Colonic mucosa (tissue), 4 donors: ENCODE measurements at regions not wholly inside any gene's neighbourhood (a gene's known extent, or its start where the extent isn't known, plus 50 kb on each side); places are given as distances from the start of the nearest gene placed in this dataset.
"Not testable (repeated sequence)": the region's sequence is repeated elsewhere in the genome, so short reads cannot be mapped to it uniquely, and the experiment has no call there.

Experiments
- DNase-seq: peaks from one replicate; pipeline ENCODE4 v3.0.0-alpha.2; 2020
- H3K27ac ChIP-seq: fragments of 200-600 bp; one replicate; pipeline ENCODE4 v1.8.0; 2021
- H3K27me3 ChIP-seq: fragments of 200-600 bp; one replicate; pipeline ENCODE4 v1.8.0; 2021
- H3K36me3 ChIP-seq: fragments of 200-600 bp; one replicate; pipeline ENCODE4 v1.8.0; 2021
- H3K4me1 ChIP-seq: fragments of 200-600 bp; one replicate; pipeline ENCODE4 v1.8.0; 2021; ENCODE audit warnings: mild to moderate bottlenecking
- H3K4me3 ChIP-seq: fragments of 200-600 bp; one replicate; pipeline ENCODE4 v1.8.0; 2021
- H3K9ac ChIP-seq, 2 donors: one replicate each; pipeline ENCODE4 v1.7.0; 2013; ENCODE audit warnings: control low read depth in 2 of 2, low read depth in 2 of 2, low read length in 2 of 2
- H3K9me3 ChIP-seq: fragments of 200-600 bp; one replicate; pipeline ENCODE4 v1.8.0; 2021
- CTCF ChIP-seq: fragments of 200-600 bp; IDR thresholded peaks from one replicate; pipeline ENCODE4 v1.8.0; 2022; ENCODE audit warnings: antibody characterized with exemption, mild to moderate bottlenecking
- intact Hi-C: fragments of 100-400 bp; cut with DNase I; formaldehyde crosslinking; loops from one replicate; pipeline ENCODE4 v1.14.1; 2022
- donor health status: healthy.
- donor health status: DM: no; HTN: no; CAD: no.
- donor health status: DM: no; HTN: no; CAD: no.

GRCh38 chr1:88330201-88330600 is 353.9 kb upstream of the PKN2 start:
- Histone ChIP-seq H3K27me3 (no peaks in the 10 kb centered on the region), H3K4me1 (no peaks in the 10 kb centered on the region), H3K27ac (no peak overlapping the region), H3K4me3 (no peak overlapping the region), H3K36me3 (no peaks in the 10 kb centered on the region), H3K9ac (no peak overlapping the region), H3K9me3 (no peaks in the 10 kb centered on the region)
- TF ChIP-seq CTCF: no peak
- intact Hi-C loops: no loop called here
- DNase-seq: no peak

GRCh38 chr1:88333086-88333695 is 350.9 kb upstream of the PKN2 start:
- H3K9me3 ChIP-seq: no peaks in the 10 kb centered on the region
- intact Hi-C loops: no loop called here
- H3K4me3 ChIP-seq: no peak overlapping the region
- DNase-seq: no peak
- H3K9ac ChIP-seq: no peak overlapping the region
- no peaks in the 10 kb centered on the region for H3K27me3 ChIP-seq
- no peaks in the 10 kb centered on the region for H3K4me1 ChIP-seq
- no peak for TF ChIP-seq CTCF
- no peak overlapping the region for H3K27ac ChIP-seq
- H3K36me3 ChIP-seq: no peaks in the 10 kb centered on the region

- Histone ChIP-seq H3K4me3 (no peak overlapping the region), H3K4me1 (no peaks in the 10 kb centered on the region), H3K27me3 (no peaks in the 10 kb centered on the region), H3K27ac (no peak overlapping the region), H3K9ac (no peak overlapping the region), H3K9me3 (no peaks in the 10 kb centered on the region), H3K36me3 (no peaks in the 10 kb centered on the region)
- no peak for TF ChIP-seq CTCF
- intact Hi-C loops: no loop called here
- DNase-seq: no peak
Measured at GRCh38 chr1:88341447-88341846, 342.6 kb upstream of the PKN2 start.

GRCh38 chr1:88342081-88342480 is 342.0 kb upstream of the PKN2 start:
- H3K36me3 ChIP-seq, DNase-seq, H3K9me3 ChIP-seq, H3K27ac ChIP-seq, H3K27me3 ChIP-seq, intact Hi-C loops, H3K4me3 ChIP-seq, H3K4me1 ChIP-seq, H3K9ac ChIP-seq: not testable (repeated sequence)

GRCh38 chr1:88350648-88351047 is 333.4 kb upstream of the PKN2 start:
- DNase-seq: no peak
- no peak overlapping the region for H3K27ac ChIP-seq
- H3K27me3 ChIP-seq: no peaks in the 10 kb centered on the region
- H3K36me3 ChIP-seq: no peaks in the 10 kb centered on the region
- intact Hi-C loops: no loop called here
- H3K9ac ChIP-seq: no peak overlapping the region
- no peak for TF ChIP-seq CTCF
- no peak overlapping the region for H3K4me3 ChIP-seq
- H3K9me3 ChIP-seq: no peaks in the 10 kb centered on the region
- H3K4me1 ChIP-seq: no peaks in the 10 kb centered on the region

GRCh38 chr1:88351960-88352359 is 332.1 kb upstream of the PKN2 start:
- no peak overlapping the region for H3K4me3 ChIP-seq
- H3K27ac ChIP-seq: no peak overlapping the region
- H3K4me1 ChIP-seq: no peaks in the 10 kb centered on the region
- H3K9ac ChIP-seq: no peak overlapping the region
- H3K36me3 ChIP-seq: no peaks in the 10 kb centered on the region
- intact Hi-C loops: no loop called here
- no peak for DNase-seq
- no peak for TF ChIP-seq CTCF
- H3K9me3 ChIP-seq: no peaks in the 10 kb centered on the region
- no peaks in the 10 kb centered on the region for H3K27me3 ChIP-seq
